ENCODE measurements at regions not wholly inside any gene's neighbourhood (a gene's known extent, or its start where the extent isn't known, plus 50 kb on each side); places are given as distances from the start of the nearest gene placed in this dataset.
"Not testable (repeated sequence)": the region's sequence is repeated elsewhere in the genome, so short reads cannot be mapped to it uniquely, and the experiment has no call there.

DNA sequence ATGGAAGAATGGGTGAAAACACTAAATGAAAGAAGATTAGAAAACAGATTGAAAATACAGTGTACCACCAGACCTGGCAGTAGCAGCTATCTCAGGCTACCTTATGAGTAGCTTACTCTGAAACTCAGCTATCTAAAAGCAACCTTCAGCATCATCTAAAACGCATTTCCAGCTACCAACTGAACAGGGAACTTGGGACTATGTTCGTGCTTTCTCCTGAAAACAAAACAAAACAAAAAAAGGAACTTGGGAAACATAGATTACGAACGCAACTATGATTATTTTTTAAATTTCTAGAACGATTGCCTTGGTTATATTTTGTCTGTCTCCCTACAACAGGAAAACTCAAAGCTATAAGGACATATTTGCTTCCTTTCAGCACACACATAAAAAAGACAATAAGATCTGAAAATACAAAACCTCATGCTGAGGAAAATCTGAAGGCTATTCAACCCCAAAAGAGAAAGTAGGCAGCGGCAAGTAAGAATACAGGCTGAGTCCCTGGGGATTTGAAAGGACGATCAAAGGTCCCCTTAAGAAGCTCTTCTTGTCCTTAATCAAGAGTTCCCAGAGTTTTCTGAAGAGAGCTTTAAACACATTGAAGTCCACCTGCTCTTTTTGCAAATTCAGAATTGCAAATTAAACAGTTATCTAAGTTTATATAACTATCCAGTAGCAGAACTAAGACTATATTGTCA, 53.4 kb downstream of the OR2K2 start:
- H3K36me3 ChIP-seq (ENCODE audit: low read depth, missing control alignments), result no peaks in the 10 kb centered on the region
- TF ChIP-seq CTCF (IDR thresholded peaks at IDR 0.05) (no peak), POLR2A (IDR thresholded peaks at IDR 0.05) (no peak)
- intact Hi-C loops (cut with DNase I; ENCODE audit: low total_unique reads), result no loop called here
- H3K4me3 ChIP-seq, result no peak overlapping the region
- H3K27ac ChIP-seq, result no peak overlapping the region
- 66 to 70% methylated on average over 7 of the region's 7 CpGs for WGBS, 2 donors
- H3K4me1 ChIP-seq, result no peaks in the 10 kb centered on the region
- H3K27me3 ChIP-seq, result no peaks in the 10 kb centered on the region
- no peaks in the 10 kb centered on the region for H3K9me3 ChIP-seq
- no peak for DNase-seq

GRCh38 chr9:111274737-111275136, 55.3 kb downstream of the OR2K2 start:
- no peaks in the 10 kb centered on the region for H3K27me3 ChIP-seq
- intact Hi-C loops (cut with DNase I; ENCODE audit: low total_unique reads), result no loop called here
- TF ChIP-seq CTCF (IDR thresholded peaks at IDR 0.05) (no peak), POLR2A (IDR thresholded peaks at IDR 0.05) (no peak)
- no peaks in the 10 kb centered on the region for H3K4me1 ChIP-seq
- H3K36me3 ChIP-seq (ENCODE audit: low read depth, missing control alignments), result no peaks in the 10 kb centered on the region
- no peak for DNase-seq
- WGBS, 2 donors, result 98 to 100% methylated on average over 2 of the region's 2 CpGs
- no peak overlapping the region for H3K4me3 ChIP-seq
- H3K9me3 ChIP-seq, result no peaks in the 10 kb centered on the region
- no peak overlapping the region for H3K27ac ChIP-seq

- TF ChIP-seq CTCF (IDR thresholded peaks at IDR 0.05) (no peak), POLR2A (IDR thresholded peaks at IDR 0.05) (no peak)
- intact Hi-C loops (cut with DNase I; ENCODE audit: low total_unique reads), result no loop called here
- Histone ChIP-seq H3K9me3 (no peaks in the 10 kb centered on the region), H3K4me3 (no peak overlapping the region), H3K27ac (no peak overlapping the region), H3K36me3 (ENCODE audit: low read depth, missing control alignments) (no peaks in the 10 kb centered on the region), H3K27me3 (no peaks in the 10 kb centered on the region), H3K4me1 (no peaks in the 10 kb centered on the region)
- DNase-seq, result no peak
- WGBS, 2 donors, result 46 to 66% methylated on average over 4 of the region's 4 CpGs
These were observed 57.4 kb downstream of the OR2K2 start for GRCh38 chr9:111272581-111272980.

DNA sequence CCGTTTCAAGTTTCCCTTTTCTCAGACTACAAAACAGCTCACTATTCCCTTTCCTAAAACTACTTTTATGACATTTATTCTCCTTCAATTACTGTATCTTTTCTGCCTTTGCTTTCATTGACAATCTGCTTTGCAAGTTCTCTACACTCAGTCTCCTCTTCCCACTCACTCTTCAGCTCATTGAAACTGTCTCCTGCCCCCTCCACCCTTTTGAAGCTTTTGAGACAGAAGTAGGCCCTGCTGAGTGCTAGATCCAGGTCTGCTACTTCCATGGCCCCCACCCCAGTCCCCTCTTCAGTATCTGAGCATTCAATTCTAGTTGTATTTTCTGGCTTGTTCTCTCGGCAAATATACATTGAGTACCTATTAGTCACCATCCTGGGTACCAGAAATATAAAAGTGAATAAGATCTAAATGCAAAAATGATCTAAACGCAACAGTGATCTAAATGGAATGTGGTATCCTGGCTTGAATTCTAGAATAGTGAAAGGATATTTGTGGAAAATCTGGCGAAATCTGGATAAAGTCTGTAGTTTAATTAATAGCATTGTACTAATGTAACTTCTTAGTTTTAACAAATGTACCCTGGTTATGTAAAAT, 58.4 kb downstream of the OR2K2 start:
- Histone ChIP-seq H3K4me1 (no peaks in the 10 kb centered on the region), H3K4me3 (no peak overlapping the region), H3K27me3 (no peaks in the 10 kb centered on the region), H3K9me3 (no peaks in the 10 kb centered on the region), H3K36me3 (ENCODE audit: low read depth, missing control alignments) (no peaks in the 10 kb centered on the region), H3K27ac (no peak overlapping the region)
- intact Hi-C loops (cut with DNase I; ENCODE audit: low total_unique reads), result no loop called here
- TF ChIP-seq CTCF (IDR thresholded peaks at IDR 0.05) (no peak), POLR2A (IDR thresholded peaks at IDR 0.05) (no peak)
- no peak for DNase-seq
- 90 to 95% methylated on average over 4 of the region's 4 CpGs for WGBS, 2 donors

GRCh38 chr9:111271047-111271446, 59.0 kb downstream of the OR2K2 start:
- intact Hi-C loops (cut with DNase I; ENCODE audit: low total_unique reads), result no loop called here
- Histone ChIP-seq H3K36me3 (ENCODE audit: low read depth, missing control alignments) (no peaks in the 10 kb centered on the region), H3K27ac (no peak overlapping the region), H3K27me3 (no peaks in the 10 kb centered on the region), H3K9me3 (no peaks in the 10 kb centered on the region), H3K4me3 (no peak overlapping the region), H3K4me1 (no peaks in the 10 kb centered on the region)
- DNase-seq, result no peak
- WGBS, 2 donors, result 96 to 97% methylated on average over 2 of the region's 2 CpGs
- TF ChIP-seq CTCF (IDR thresholded peaks at IDR 0.05) (no peak), POLR2A (IDR thresholded peaks at IDR 0.05) (no peak)

GRCh38 chr9:111266024-111266423, 64.0 kb downstream of the OR2K2 start:
- H3K9me3 ChIP-seq; H3K27me3 ChIP-seq; H3K4me3 ChIP-seq; H3K4me1 ChIP-seq; H3K27ac ChIP-seq; intact Hi-C loops (cut with DNase I; ENCODE audit: low total_unique reads); H3K36me3 ChIP-seq (ENCODE audit: low read depth, missing control alignments); DNase-seq: not testable (repeated sequence)
- WGBS, 2 donors, result 89 to 92% methylated on average over 4 to 5 of the region's 5 CpGs

Measured in testis (tissue), 2 donors.